Gastrocnemius medialis (tissue), 4 donors: ENCODE measurements at regions not wholly inside any gene's neighbourhood (a gene's known extent, or its start where the extent isn't known, plus 50 kb on each side); places are given as distances from the start of the nearest gene placed in this dataset.

Experiments
- CTCF ChIP-seq, 5 experiments: fragments of 450-650 bp in 3 of 5; fragments of 200-600 bp in 2 of 5; sonication (generic) in 2 of 5; IDR thresholded peaks in 4 of 5; conservative IDR thresholded peaks in 1 of 5; 1 replicate in 4 of 5; 2 replicates in 1 of 5; pipeline ENCODE4 v1.5.1; 2016 to 2019; ENCODE audit warnings: antibody characterized with exemption in 5 of 5, mild to moderate bottlenecking in 3 of 5, moderate library complexity in 3 of 5
- POLR2A ChIP-seq, 2 donors: fragments of 450-650 bp; IDR thresholded peaks; one replicate each; pipeline ENCODE4 v1.6.1; 2017; ENCODE audit warnings: antibody characterized with exemption in 2 of 2, mild to moderate bottlenecking in 2 of 2, moderate library complexity in 2 of 2

DNA sequence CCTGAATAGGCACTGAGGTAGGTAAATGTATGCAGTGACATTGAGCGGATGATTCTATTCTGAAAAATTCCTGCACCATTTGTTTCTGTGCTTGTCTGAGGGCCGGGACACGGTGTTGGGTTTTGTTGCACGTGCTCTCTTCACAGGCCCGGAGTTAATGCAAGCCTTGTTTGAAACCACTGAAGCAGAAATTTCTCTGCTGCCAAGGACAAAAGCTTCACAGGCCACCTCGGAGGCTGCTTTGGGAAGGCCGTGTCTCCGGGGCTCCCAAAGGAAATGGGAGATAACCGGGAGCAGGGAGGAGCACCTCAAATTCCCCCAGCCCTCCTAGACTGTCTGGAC, 179.4 kb downstream of the OPA1 start:
- no peak for TF ChIP-seq CTCF (IDR thresholded peaks at IDR 0.05 in 4 of 5, conservative IDR thresholded peaks at IDR 0.05 in 1 of 5)
- no peak for TF ChIP-seq POLR2A (IDR thresholded peaks at IDR 0.05)
